ENCODE measurements at regions not wholly inside any gene's neighbourhood (a gene's known extent, or its start where the extent isn't known, plus 50 kb on each side); places are given as distances from the start of the nearest gene placed in this dataset.

DNA sequence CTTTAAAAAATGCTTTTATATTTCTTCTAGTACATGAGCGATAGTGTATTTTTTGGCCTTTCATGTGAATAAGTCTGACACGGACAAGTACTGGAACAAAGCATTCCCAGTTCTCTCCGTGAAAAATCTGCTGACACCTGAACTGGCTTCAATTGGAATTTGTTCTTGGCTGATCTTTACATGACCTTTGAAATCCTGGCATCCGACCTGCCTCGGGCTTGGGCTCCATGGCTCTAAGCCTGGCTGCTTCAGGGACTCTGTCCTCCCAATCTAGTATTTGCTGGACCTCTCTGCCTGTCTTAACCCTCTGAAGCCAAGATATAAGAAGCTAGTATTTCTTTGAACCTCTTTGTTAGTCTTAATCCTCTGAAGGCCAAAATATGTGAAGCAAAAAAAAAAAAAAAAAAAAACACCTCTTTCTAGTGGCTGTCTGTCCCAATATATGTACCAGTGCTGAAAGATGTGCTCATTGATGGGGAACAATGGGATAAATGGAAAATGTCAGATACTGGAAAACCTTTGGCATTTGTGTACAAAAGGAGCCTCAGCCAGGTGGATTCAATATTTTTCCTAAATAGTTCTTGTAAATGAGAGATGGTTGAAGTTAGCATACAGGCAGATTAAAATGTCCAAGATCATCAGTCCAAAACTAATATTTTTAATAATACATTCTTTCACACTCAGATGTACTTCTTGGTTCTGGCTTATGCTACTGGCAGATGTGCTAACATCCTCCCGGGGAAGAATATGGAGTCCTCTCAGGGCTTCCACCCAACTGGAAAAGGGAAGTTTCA is 470.6 kb downstream of the TUSC1 start:
- Histone ChIP-seq H3K4me1 (ENCODE audit: insufficient read depth, poor library complexity, severe bottlenecking) (no peaks in the 10 kb centered on the region), H3K4me3 (ENCODE audit: severe bottlenecking) (no peak overlapping the region), H3K36me3 (ENCODE audit: low read depth) (no peaks in the 10 kb centered on the region), H3K9me3 (ENCODE audit: severe bottlenecking) (no peaks in the 10 kb centered on the region), H3K27me3 (ENCODE audit: insufficient read depth, poor library complexity, severe bottlenecking) (no peaks in the 10 kb centered on the region), H3K27ac (ENCODE audit: poor library complexity, severe bottlenecking) (no peak overlapping the region)
- TF ChIP-seq CTCF (IDR thresholded peaks at IDR 0.05; ENCODE audit: poor library complexity, severe bottlenecking) = no peak
- no peak for ATAC-seq (ENCODE audit: low read depth)
- DNase-seq (ENCODE audit: low spot score) = no peak

- Histone ChIP-seq H3K27ac (ENCODE audit: poor library complexity, severe bottlenecking) (no peak overlapping the region), H3K9me3 (ENCODE audit: severe bottlenecking) (no peaks in the 10 kb centered on the region), H3K27me3 (ENCODE audit: insufficient read depth, poor library complexity, severe bottlenecking) (no peaks in the 10 kb centered on the region), H3K4me1 (ENCODE audit: insufficient read depth, poor library complexity, severe bottlenecking) (no peaks in the 10 kb centered on the region), H3K36me3 (ENCODE audit: low read depth) (no peaks in the 10 kb centered on the region), H3K4me3 (ENCODE audit: severe bottlenecking) (no peak overlapping the region)
- ATAC-seq (ENCODE audit: low read depth) (no peak), DNase-seq (ENCODE audit: low spot score) (no peak)
- TF ChIP-seq CTCF (IDR thresholded peaks at IDR 0.05; ENCODE audit: poor library complexity, severe bottlenecking) = no peak
Observed at GRCh38 chr9:25206027-25206426, 472.2 kb downstream of the TUSC1 start.

DNA sequence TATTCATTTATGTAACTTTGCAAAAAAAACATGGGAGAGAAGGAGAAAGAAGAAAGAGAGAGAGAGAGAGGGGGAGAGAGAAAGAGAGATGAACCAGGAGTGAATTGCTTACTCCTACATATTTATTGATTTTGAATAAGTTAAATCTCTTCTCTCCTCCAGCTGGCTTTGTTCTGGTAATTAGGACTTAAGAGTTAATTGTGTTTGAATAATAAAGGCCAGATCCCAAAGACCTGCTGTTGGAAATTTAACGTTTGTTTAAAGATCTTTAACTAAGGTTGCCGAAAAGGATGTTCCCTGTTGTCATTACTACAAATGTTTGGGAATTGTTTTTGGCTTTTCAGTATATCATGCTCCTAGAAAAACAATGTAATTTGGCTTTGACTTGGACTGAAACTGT is 473.0 kb downstream of the TUSC1 start:
- Histone ChIP-seq H3K36me3 (ENCODE audit: low read depth) (no peaks in the 10 kb centered on the region), H3K4me1 (ENCODE audit: insufficient read depth, poor library complexity, severe bottlenecking) (no peaks in the 10 kb centered on the region), H3K9me3 (ENCODE audit: severe bottlenecking) (no peaks in the 10 kb centered on the region), H3K27me3 (ENCODE audit: insufficient read depth, poor library complexity, severe bottlenecking) (no peaks in the 10 kb centered on the region), H3K27ac (ENCODE audit: poor library complexity, severe bottlenecking) (no peak overlapping the region), H3K4me3 (ENCODE audit: severe bottlenecking) (no peak overlapping the region)
- ATAC-seq (ENCODE audit: low read depth) (no peak), DNase-seq (ENCODE audit: low spot score) (no peak)
- no peak for TF ChIP-seq CTCF (IDR thresholded peaks at IDR 0.05; ENCODE audit: poor library complexity, severe bottlenecking)

DNA sequence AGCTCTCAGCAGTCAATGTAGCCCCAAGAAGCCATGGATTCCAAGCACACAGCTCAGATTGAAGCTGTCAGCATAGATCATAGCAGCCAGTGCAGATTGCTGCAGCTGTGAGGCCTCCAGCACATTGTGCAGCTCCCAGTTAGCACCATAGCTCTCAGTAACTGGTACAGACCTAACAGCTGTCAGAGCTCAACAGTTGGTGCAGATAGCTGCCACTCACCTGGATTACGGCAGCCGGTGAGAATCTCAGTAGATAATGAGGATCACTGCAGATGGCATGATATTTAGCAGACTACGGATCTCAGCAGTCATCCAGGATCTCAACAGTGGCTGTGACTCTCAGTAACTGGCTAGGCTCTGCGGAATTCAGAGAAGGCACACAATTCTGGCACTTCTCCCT is 500.4 kb downstream of the TUSC1 start:
- Histone ChIP-seq H3K36me3 (ENCODE audit: low read depth) (no peaks in the 10 kb centered on the region), H3K4me1 (ENCODE audit: insufficient read depth, poor library complexity, severe bottlenecking) (no peaks in the 10 kb centered on the region), H3K27me3 (ENCODE audit: insufficient read depth, poor library complexity, severe bottlenecking) (no peaks in the 10 kb centered on the region), H3K27ac (ENCODE audit: poor library complexity, severe bottlenecking) (no peak overlapping the region), H3K4me3 (ENCODE audit: severe bottlenecking) (no peak overlapping the region), H3K9me3 (ENCODE audit: severe bottlenecking) (no peaks in the 10 kb centered on the region)
- TF ChIP-seq CTCF (IDR thresholded peaks at IDR 0.05; ENCODE audit: poor library complexity, severe bottlenecking) = no peak
- DNase-seq (ENCODE audit: low spot score) (no peak), ATAC-seq (ENCODE audit: low read depth) (no peak)

- DNase-seq (ENCODE audit: low spot score) (no peak), ATAC-seq (ENCODE audit: low read depth) (no peak)
- Histone ChIP-seq H3K36me3 (ENCODE audit: low read depth) (no peaks in the 10 kb centered on the region), H3K27ac (ENCODE audit: poor library complexity, severe bottlenecking) (no peak overlapping the region), H3K27me3 (ENCODE audit: insufficient read depth, poor library complexity, severe bottlenecking) (no peaks in the 10 kb centered on the region), H3K4me3 (ENCODE audit: severe bottlenecking) (no peak overlapping the region), H3K9me3 (ENCODE audit: severe bottlenecking) (no peaks in the 10 kb centered on the region), H3K4me1 (ENCODE audit: insufficient read depth, poor library complexity, severe bottlenecking) (no peaks in the 10 kb centered on the region)
- no peak for TF ChIP-seq CTCF (IDR thresholded peaks at IDR 0.05; ENCODE audit: poor library complexity, severe bottlenecking)
Observed at GRCh38 chr9:25129537-25129936, 548.7 kb downstream of the TUSC1 start.

Data from RWPE2 (cell line).